HEK293T (cell line): ENCODE measurements at regions not wholly inside any gene's neighbourhood (a gene's known extent, or its start where the extent isn't known, plus 50 kb on each side); places are given as distances from the start of the nearest gene placed in this dataset.

ENCODE experiments used
- ARNT ChIP-seq: fragments of 450-650 bp; IDR thresholded peaks from 2 replicates; pipeline ENCODE4 v1.6.1; 2017; ENCODE audit warnings: mild to moderate bottlenecking
- BHLHE40 ChIP-seq: fragments of 450-650 bp; IDR thresholded peaks from 2 replicates; pipeline ENCODE4 v1.6.1; 2016; ENCODE audit warnings: mild to moderate bottlenecking, moderate library complexity, borderline replicate concordance
- CTBP1 ChIP-seq: fragments of 450-650 bp; IDR thresholded peaks from 2 replicates; pipeline ENCODE4 v1.6.1; 2016; ENCODE audit warnings: borderline replicate concordance
- ELF4 ChIP-seq: fragments of 450-650 bp; IDR thresholded peaks from 2 replicates; pipeline ENCODE4 v1.6.1; 2017; ENCODE audit warnings: antibody characterized with exemption
- FOXA1 ChIP-seq: fragments of 450-650 bp; IDR thresholded peaks from 2 replicates; pipeline ENCODE4 v1.6.1; 2016; ENCODE audit warnings: mild to moderate bottlenecking
- FOXK2 ChIP-seq: fragments of 450-650 bp; IDR thresholded peaks from 2 replicates; pipeline ENCODE4 v1.6.1; 2016; ENCODE audit warnings: mild to moderate bottlenecking
- FOXM1 ChIP-seq: fragments of 450-650 bp; IDR thresholded peaks from 2 replicates; pipeline ENCODE4 v1.6.1; 2017; ENCODE audit warnings: mild to moderate bottlenecking, borderline replicate concordance
- HDGF ChIP-seq: fragments of 450-650 bp; IDR thresholded peaks from 2 replicates; pipeline ENCODE4 v1.6.1; 2017; ENCODE audit warnings: antibody characterized with exemption, borderline replicate concordance
- LEF1 ChIP-seq: fragments of 450-650 bp; IDR thresholded peaks from 2 replicates; pipeline ENCODE4 v1.6.1; 2017; ENCODE audit warnings: mild to moderate bottlenecking, borderline replicate concordance
- PKNOX1 ChIP-seq: fragments of 450-650 bp; IDR thresholded peaks from 2 replicates; pipeline ENCODE4 v1.6.1; 2016
- SP1 ChIP-seq: fragments of 450-650 bp; IDR thresholded peaks from 2 replicates; pipeline ENCODE4 v1.6.1; 2017
- TARDBP ChIP-seq: fragments of 450-650 bp; IDR thresholded peaks from 2 replicates; pipeline ENCODE4 v1.6.1; 2016
- ZNF384 ChIP-seq: fragments of 450-650 bp; IDR thresholded peaks from 2 replicates; pipeline ENCODE4 v1.6.1; 2016

- TF ChIP-seq HDGF (no peak), ELF4 (no peak), ARNT (no peak), TARDBP (no peak), FOXA1 (no peak), BHLHE40 (no peak), FOXK2 (no peak), SP1 (no peak), FOXM1 (no peak), CTBP1 (no peak), LEF1 (no peak), ZNF384 (no peak), PKNOX1 (no peak)
Measured at GRCh38 chr11:116168459-116168787, 604.4 kb downstream of the BUD13 start.
